ENCODE measurements at regions not wholly inside any gene's neighbourhood (a gene's known extent, or its start where the extent isn't known, plus 50 kb on each side); places are given as distances from the start of the nearest gene placed in this dataset.

GRCh38 chr5:113776832-113777525 is 263.5 kb downstream of the YTHDC2 start:
- TF ChIP-seq CTCF (IDR thresholded peaks at IDR 0.05) (no peak), POLR2A (IDR thresholded peaks at IDR 0.05) (no peak)

All from tibial nerve (tissue), 3 donors.